ENCODE measurements at regions not wholly inside any gene's neighbourhood (a gene's known extent, or its start where the extent isn't known, plus 50 kb on each side); places are given as distances from the start of the nearest gene placed in this dataset.

DNA sequence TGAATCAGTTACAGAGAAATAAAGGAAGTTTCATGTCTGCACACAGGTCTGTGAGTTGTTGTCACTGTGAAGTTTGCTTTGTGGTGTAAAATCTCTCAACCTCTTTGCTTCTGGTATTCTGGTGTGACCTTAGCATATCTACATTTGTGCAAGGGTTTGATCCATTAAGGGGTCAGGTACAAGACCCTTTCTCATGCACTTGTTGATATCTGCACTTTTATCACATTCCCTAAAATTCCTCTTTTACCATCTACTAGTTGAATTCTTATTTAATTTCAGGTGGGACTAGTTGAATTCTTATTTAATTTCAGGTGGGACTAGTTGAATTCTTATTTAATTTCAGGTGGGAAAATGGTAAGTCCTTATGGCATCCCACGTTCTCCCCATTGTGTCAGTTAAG is 306.7 kb upstream of the ZNF608 start:
- TF ChIP-seq CTCF (IDR thresholded peaks at IDR 0.05), result no peak
- TF ChIP-seq POLR2A (IDR thresholded peaks at IDR 0.05), result no peak
- TF ChIP-seq EP300 (IDR thresholded peaks at IDR 0.05), result no peak

Data from tibial nerve (tissue), 4 donors.